Activated CD8-positive, alpha-beta memory T cell treated with anti-CD3 and anti-CD28 coated beads, Interleukin-2, amount 50 U/mL, for 24 hours (primary cell): ENCODE measurements at regions not wholly inside any gene's neighbourhood (a gene's known extent, or its start where the extent isn't known, plus 50 kb on each side); places are given as distances from the start of the nearest gene placed in this dataset.
"Not testable (repeated sequence)": the region's sequence is repeated elsewhere in the genome, so short reads cannot be mapped to it uniquely, and the experiment has no call there.

Experiments
- DNase-seq: peaks from one replicate; pipeline ENCODE4 v3.0.0-alpha.2; 2020; ENCODE audit errors: extremely low read depth

- no peak for DNase-seq
Measured at GRCh38 chr1:88461007-88461406, 223.1 kb upstream of the PKN2 start.

GRCh38 chr1:88462096-88462487 lies 222.0 kb upstream of the PKN2 start:
- no peak for DNase-seq

GRCh38 chr1:88462488-88463261 lies 221.4 kb upstream of the PKN2 start:
- no peak for DNase-seq

- no peak for DNase-seq
Measured at GRCh38 chr1:88463401-88463985, 220.6 kb upstream of the PKN2 start.

- no peak for DNase-seq
Measured at GRCh38 chr1:88466011-88466410, 218.1 kb upstream of the PKN2 start.

GRCh38 chr1:88466899-88467580 lies 217.0 kb upstream of the PKN2 start:
- DNase-seq: no peak

GRCh38 chr1:88472298-88472697 lies 211.8 kb upstream of the PKN2 start:
- no peak for DNase-seq

GRCh38 chr1:88472714-88473113 lies 211.4 kb upstream of the PKN2 start:
- no peak for DNase-seq

GRCh38 chr1:88474555-88475304 lies 209.3 kb upstream of the PKN2 start:
- DNase-seq: no peak

- DNase-seq: no peak
Measured at GRCh38 chr1:88484881-88485280, 199.2 kb upstream of the PKN2 start.

- DNase-seq: no peak
Measured at GRCh38 chr1:88488237-88488636, 195.8 kb upstream of the PKN2 start.

GRCh38 chr1:88490676-88491075 lies 193.4 kb upstream of the PKN2 start:
- no peak for DNase-seq

GRCh38 chr1:88499671-88500070 lies 184.4 kb upstream of the PKN2 start:
- DNase-seq: no peak

GRCh38 chr1:88502886-88503285 lies 181.2 kb upstream of the PKN2 start:
- DNase-seq: no peak

GRCh38 chr1:88503646-88504045 lies 180.4 kb upstream of the PKN2 start:
- DNase-seq: no peak

GRCh38 chr1:88504601-88505000 lies 179.5 kb upstream of the PKN2 start:
- no peak for DNase-seq

- DNase-seq: no peak
Measured at GRCh38 chr1:88509379-88509778, 174.7 kb upstream of the PKN2 start.

GRCh38 chr1:88514544-88515060 lies 169.5 kb upstream of the PKN2 start:
- DNase-seq: no peak

GRCh38 chr1:88517499-88517898 lies 166.6 kb upstream of the PKN2 start:
- DNase-seq: not testable (repeated sequence)

- DNase-seq: no peak
Measured at GRCh38 chr1:88519156-88519555, 164.9 kb upstream of the PKN2 start.

GRCh38 chr1:88523854-88524528 lies 160.1 kb upstream of the PKN2 start:
- DNase-seq: no peak

- no peak for DNase-seq
Measured at GRCh38 chr1:88526456-88526855, 157.6 kb upstream of the PKN2 start.
